ENCODE measurements at regions not wholly inside any gene's neighbourhood (a gene's known extent, or its start where the extent isn't known, plus 50 kb on each side); places are given as distances from the start of the nearest gene placed in this dataset.
"Not testable (repeated sequence)": the region's sequence is repeated elsewhere in the genome, so short reads cannot be mapped to it uniquely, and the experiment has no call there.

GRCh38 chr20:47903009-47903408 lies 117.7 kb upstream of the SULF2 start:
- DNase-seq (ENCODE audit: low spot score); ATAC-seq: not testable (repeated sequence)

- ATAC-seq; DNase-seq (ENCODE audit: low spot score): not testable (repeated sequence)
These were observed 114.0 kb upstream of the SULF2 start for GRCh38 chr20:47899313-47899712.

- ATAC-seq, result no peak
- no peak for DNase-seq (ENCODE audit: low spot score)
These were observed 112.2 kb upstream of the SULF2 start for GRCh38 chr20:47897461-47897860.

GRCh38 chr20:47892681-47893080 lies 107.4 kb upstream of the SULF2 start:
- ATAC-seq; DNase-seq (ENCODE audit: low spot score): not testable (repeated sequence)

GRCh38 chr20:47890708-47891107 lies 105.4 kb upstream of the SULF2 start:
- not testable (repeated sequence) for ATAC-seq; DNase-seq (ENCODE audit: low spot score)

- DNase-seq (ENCODE audit: low spot score), result not testable (repeated sequence)
These were observed 104.5 kb upstream of the SULF2 start for GRCh38 chr20:47889751-47890150.

GRCh38 chr20:47888351-47888750 lies 103.1 kb upstream of the SULF2 start:
- DNase-seq (ENCODE audit: low spot score), result no peak
- ATAC-seq, result no peak

More at GRCh38 chr20:47889751-47890150, 104.5 kb upstream of the SULF2 start:
- ATAC-seq, result not testable (repeated sequence)

GRCh38 chr20:47887477-47888080 lies 102.3 kb upstream of the SULF2 start:
- no peak for ATAC-seq
- no peak for DNase-seq (ENCODE audit: low spot score)

GRCh38 chr20:47887064-47887463 lies 101.8 kb upstream of the SULF2 start:
- no peak for ATAC-seq
- DNase-seq (ENCODE audit: low spot score), result no peak

- peak; percentile 90 for ATAC-seq
- peak; percentile 60 for DNase-seq (ENCODE audit: low spot score)
These were observed 101.3 kb upstream of the SULF2 start for GRCh38 chr20:47886454-47887041.

GRCh38 chr20:47885909-47886453 lies 100.7 kb upstream of the SULF2 start:
- ATAC-seq (no peak), DNase-seq (ENCODE audit: low spot score) (no peak)

GRCh38 chr20:47883940-47884339 lies 98.7 kb upstream of the SULF2 start:
- ATAC-seq, result not testable (repeated sequence)

GRCh38 chr20:47883186-47883585 lies 97.9 kb upstream of the SULF2 start:
- DNase-seq (ENCODE audit: low spot score), result no peak
- ATAC-seq, result no peak

More at GRCh38 chr20:47883940-47884339, 98.7 kb upstream of the SULF2 start:
- DNase-seq (ENCODE audit: low spot score), result not testable (repeated sequence)

- no peak for ATAC-seq
- DNase-seq (ENCODE audit: low spot score), result no peak
These were observed 94.5 kb upstream of the SULF2 start for GRCh38 chr20:47879771-47880170.

GRCh38 chr20:47878601-47879027 lies 93.3 kb upstream of the SULF2 start:
- no peak for DNase-seq (ENCODE audit: low spot score)
- no peak for ATAC-seq

- ATAC-seq (no peak), DNase-seq (ENCODE audit: low spot score) (no peak)
These were observed 91.2 kb upstream of the SULF2 start for GRCh38 chr20:47876311-47877088.

- ATAC-seq (no peak), DNase-seq (ENCODE audit: low spot score) (no peak)
These were observed 90.2 kb upstream of the SULF2 start for GRCh38 chr20:47875297-47876025.

GRCh38 chr20:47872341-47872740 lies 87.1 kb upstream of the SULF2 start:
- no peak for ATAC-seq
- no peak for DNase-seq (ENCODE audit: low spot score)

- no peak for ATAC-seq
- no peak for DNase-seq (ENCODE audit: low spot score)
These were observed 85.2 kb upstream of the SULF2 start for GRCh38 chr20:47870475-47870874.

- ATAC-seq, result no peak
- DNase-seq (ENCODE audit: low spot score), result no peak
These were observed 83.5 kb upstream of the SULF2 start for GRCh38 chr20:47868744-47869143.

GRCh38 chr20:47868236-47868635 lies 83.0 kb upstream of the SULF2 start:
- DNase-seq (ENCODE audit: low spot score) (no peak), ATAC-seq (no peak)

All from left lobe of liver (tissue), 2 donors.